ENCODE measurements at regions not wholly inside any gene's neighbourhood (a gene's known extent, or its start where the extent isn't known, plus 50 kb on each side); places are given as distances from the start of the nearest gene placed in this dataset.

DNA sequence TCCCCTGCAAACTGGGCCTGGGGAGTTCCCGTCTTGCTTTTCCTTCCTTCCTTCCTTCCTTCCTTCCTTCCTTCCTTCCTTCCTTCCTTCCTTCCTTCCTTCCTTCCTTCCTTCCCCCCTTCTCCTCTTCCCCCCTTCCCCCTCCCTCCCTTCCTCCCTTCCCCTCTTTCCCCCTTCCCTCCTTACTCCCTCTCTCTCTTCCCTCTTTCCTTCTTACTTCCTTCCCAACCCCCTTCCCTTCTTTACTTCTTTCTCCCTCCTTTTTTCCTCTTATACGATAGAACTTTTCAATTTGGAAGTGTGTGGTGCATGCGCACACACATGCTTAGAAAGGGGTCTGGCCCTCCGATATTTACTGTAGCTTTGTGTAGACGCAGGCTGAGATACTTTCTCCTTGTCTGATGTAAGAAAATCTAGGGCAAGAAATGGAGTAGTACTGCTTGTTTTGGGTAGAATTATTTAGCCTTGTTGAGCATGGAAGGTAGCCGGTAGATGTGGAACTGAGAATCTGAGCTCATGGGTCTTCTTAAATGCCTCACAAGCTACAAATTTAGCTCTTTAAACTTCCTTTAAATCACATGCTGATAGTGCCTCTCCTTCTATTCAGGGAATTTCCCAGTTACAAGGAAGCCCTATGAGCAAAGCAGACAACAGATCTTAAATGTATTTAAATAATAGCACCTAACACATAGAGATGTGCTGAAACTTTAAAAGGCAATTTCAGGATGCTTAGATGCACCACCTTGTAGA lies 189.6 kb downstream of the GPAT3 start:
- no peak for ATAC-seq
- intact Hi-C loops (cut with DNase I), result no loop called here
- DNase-seq, result no peak

DNA sequence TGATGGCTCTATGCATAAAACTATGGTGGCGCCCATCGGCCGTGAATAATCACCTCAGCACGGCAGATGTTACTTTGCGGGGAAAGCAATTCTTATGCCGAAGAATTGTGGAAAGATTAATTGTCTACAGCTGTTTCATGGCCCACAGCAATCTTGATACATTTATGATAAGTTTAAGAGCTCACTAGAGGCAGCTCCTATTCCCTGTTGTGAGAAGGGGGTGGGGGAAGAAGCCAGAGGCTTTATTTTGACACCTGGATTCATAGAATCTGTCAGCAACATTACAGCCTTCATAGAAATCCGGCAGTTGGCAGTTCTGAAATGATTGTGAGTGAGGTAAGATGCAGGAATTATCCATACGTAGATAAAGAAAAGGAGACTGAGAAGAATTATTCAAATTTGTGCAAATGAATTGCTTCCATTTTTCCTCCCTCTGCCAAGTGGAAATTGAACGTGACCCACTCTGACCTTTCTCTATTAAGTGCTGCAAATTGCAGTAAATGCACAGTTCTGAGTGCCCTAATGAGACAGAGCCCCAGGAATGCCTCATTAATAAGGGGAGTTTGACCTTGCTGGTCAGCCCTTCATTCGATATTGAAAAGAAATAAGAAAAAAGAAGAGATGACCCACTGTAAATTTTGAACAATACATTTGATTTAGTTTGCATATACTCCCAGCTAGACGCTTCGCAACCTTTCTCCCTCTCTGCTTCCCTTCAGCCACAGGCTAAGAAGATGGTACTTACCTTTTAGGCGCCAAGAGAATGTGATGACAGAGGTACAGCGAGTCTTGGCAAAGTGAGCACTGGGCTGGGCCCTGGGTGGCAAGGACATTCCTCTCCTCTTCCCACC lies 188.8 kb downstream of the GPAT3 start:
- DNase-seq, result no peak
- intact Hi-C loops (cut with DNase I), result no loop called here
- ATAC-seq, result no peak

DNA sequence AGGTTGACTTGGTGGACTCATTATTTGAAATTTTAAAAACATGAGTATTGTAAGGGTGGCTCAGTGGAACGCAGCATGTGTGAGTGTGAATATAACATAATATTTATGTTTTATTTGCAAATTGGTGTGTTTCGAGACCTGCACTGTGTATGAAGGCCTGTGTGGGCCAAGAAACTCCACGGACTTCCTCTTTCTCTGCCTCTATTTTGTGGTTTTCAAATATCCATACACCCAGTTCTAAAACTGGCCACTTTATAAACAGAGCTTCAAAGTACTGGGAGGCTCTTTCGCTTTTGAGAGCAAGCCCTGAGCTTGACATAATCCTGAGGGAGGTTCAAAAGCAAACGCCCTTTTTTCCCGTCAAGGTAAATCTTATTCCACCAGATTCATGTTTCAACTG lies 187.7 kb downstream of the GPAT3 start:
- DNase-seq (no peak), ATAC-seq (no peak)
- intact Hi-C loops (cut with DNase I), result no loop called here

GRCh38 chr4:83722730-83723269 lies 186.9 kb downstream of the GPAT3 start:
- ATAC-seq (no peak), DNase-seq (no peak)
- intact Hi-C loops (cut with DNase I), result no loop called here

DNA sequence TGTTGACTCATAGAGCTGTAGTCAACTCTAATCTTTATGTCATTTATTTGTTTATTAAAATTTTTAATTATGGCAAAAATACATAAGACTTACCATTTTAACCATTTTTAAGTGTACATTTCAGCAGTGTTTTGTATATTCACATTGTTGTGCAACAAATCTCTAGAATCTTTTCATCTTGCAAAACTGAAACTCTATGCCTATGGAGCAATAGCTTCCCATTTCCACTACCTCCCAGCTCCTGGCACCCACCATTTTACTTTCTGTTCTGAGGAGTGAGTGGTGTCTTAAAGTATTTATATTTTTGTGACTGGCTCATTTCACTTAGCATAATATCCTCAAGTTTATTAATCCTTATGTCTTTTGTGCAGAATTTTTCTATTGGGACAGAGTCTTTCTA lies 181.0 kb downstream of the GPAT3 start:
- intact Hi-C loops (cut with DNase I), result no loop called here
- ATAC-seq (no peak), DNase-seq (no peak)

GRCh38 chr4:83712890-83713289 lies 177.0 kb downstream of the GPAT3 start:
- no peak for ATAC-seq
- intact Hi-C loops (cut with DNase I), result no loop called here
- DNase-seq, result no peak

GRCh38 chr4:83709627-83710026 lies 173.7 kb downstream of the GPAT3 start:
- intact Hi-C loops (cut with DNase I), result no loop called here
- ATAC-seq (no peak), DNase-seq (no peak)

GRCh38 chr4:83708500-83709175 lies 172.7 kb downstream of the GPAT3 start:
- DNase-seq, result no peak
- intact Hi-C loops (cut with DNase I), result no loop called here
- no peak for ATAC-seq

- DNase-seq (no peak), ATAC-seq (no peak)
- intact Hi-C loops (cut with DNase I), result no loop called here
Observed at GRCh38 chr4:83704786-83705185, 168.9 kb downstream of the GPAT3 start.

GRCh38 chr4:83703752-83704151 lies 167.8 kb downstream of the GPAT3 start:
- intact Hi-C loops (cut with DNase I), result no loop called here
- DNase-seq (no peak), ATAC-seq (no peak)

DNA sequence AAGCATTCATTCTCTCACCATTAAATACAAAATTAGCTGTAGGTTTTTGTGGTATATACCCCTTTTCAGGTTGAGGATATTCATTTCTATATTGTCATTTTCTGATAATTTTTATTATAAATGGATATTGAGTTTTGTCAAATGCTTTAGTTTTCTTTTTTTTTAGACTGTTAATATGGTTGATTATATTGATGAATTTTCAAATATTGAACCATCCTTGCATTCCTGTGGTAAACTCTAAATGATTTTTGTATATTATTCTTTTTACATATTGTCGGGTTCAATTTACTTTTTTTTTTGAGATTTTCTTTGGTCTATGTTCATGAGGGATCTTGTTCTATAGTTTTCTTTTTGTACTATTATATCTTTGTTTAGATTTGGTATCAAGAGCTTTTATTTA lies 165.1 kb downstream of the GPAT3 start:
- DNase-seq (no peak), ATAC-seq (no peak)
- intact Hi-C loops (cut with DNase I), result no loop called here

DNA sequence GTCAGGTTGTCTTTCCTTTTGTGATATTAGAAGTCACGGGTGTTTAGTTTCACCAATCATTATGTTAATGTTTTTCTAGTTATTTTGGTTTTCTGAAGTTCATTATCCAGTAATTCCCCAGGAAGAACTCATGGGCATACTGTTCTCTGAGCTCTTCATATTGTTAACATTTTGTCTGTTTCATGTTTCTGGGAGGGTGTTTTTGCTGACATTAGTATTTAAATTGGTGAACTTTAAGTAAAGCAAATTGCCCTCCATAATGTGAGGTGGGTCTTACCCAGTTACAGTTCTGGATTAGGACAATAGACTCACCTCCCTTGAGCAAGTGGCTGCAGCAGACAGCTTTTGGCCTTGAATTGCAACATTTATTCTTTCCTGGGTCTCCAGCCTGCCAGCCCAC lies 163.4 kb downstream of the GPAT3 start:
- DNase-seq (no peak), ATAC-seq (no peak)
- intact Hi-C loops (cut with DNase I), result no loop called here

DNA sequence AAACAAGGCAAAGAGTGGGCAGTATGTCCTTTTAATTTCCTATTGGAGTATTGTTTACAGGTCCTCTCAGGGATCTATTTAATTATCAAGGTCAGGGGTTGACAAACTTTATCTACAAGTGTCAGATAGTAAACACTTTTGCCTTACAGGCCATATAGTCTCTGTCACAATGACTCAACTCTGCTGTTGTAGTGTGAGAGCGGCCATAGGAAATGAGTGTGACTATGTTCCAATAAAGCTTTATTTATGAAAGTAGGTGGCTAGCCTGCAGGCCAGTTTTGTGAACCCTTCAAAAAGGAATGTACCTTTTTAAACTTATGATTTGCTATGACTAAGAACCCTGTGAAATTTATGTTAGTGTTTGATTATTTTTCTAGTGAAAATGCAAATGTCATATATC lies 156.1 kb downstream of the GPAT3 start:
- no peak for ATAC-seq
- intact Hi-C loops (cut with DNase I), result no loop called here
- no peak for DNase-seq

GRCh38 chr4:83686166-83686565 lies 150.3 kb downstream of the GPAT3 start:
- intact Hi-C loops (cut with DNase I), result no loop called here
- no peak for ATAC-seq
- no peak for DNase-seq

DNA sequence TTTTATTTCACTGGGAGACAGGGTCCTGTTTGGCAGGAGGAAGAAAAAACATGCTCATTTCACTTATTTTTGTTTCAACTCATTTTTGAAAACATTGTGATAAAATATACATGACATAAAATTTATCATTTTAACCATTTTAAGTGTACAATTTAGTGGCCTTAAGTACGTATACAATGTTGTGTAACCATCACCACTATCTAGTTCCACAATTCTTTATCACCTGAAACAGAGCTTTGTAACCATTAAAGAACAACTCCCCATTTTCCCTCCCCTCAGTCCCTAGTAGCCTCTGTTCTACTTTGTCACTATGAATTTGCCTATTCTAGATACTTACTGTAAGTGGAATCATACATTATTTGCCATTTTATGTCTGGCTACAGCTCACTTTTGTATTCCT lies 143.8 kb downstream of the GPAT3 start:
- DNase-seq (no peak), ATAC-seq (no peak)
- intact Hi-C loops (cut with DNase I), result no loop called here

GRCh38 chr4:83679254-83679653 lies 143.3 kb downstream of the GPAT3 start:
- no peak for ATAC-seq
- DNase-seq, result no peak
- intact Hi-C loops (cut with DNase I), result no loop called here

GRCh38 chr4:83677656-83678055 lies 141.7 kb downstream of the GPAT3 start:
- ATAC-seq, result no peak
- no peak for DNase-seq
- intact Hi-C loops (cut with DNase I), result no loop called here

DNA sequence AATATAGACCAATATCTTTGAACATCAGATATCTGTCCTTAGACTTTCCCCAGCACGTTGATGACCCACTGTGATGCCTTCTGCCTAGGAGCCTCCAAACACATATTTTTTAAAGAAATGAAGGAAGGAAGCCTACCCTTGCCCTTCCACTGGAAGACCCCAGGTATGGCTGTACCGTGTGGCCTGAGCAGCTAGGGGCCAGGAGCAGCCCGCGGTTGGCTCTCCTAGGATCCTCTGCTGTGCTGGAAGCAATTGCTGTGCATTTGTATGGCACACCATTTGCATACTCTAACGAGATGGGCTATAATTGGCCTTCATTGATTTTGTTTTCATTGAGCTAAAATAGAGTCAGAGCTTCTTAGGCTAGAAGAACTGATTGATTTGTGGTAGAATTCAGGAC lies 128.8 kb downstream of the GPAT3 start:
- intact Hi-C loops (cut with DNase I), result no loop called here
- no peak for ATAC-seq
- DNase-seq, result no peak

DNA sequence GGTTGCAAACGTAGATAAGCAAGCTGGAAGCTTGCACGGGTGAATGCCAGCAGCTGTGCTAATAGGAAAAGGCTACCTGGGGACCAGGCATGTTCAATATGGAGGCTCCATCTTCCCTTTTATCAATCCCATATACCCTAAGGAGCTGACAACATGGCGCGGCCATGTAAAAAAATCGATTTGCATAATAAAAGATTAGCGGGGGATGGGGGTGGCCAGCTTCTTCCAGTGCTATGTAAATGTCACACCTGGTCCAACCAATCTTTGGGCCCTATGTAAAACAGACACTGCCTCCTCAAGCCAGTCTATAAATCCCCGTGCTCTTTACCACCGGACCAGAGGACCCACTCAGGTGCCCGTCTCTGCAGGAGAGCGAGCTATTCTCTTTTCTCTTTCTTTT lies 128.2 kb downstream of the GPAT3 start:
- ATAC-seq (no peak), DNase-seq (no peak)
- intact Hi-C loops (cut with DNase I), result no loop called here

DNA sequence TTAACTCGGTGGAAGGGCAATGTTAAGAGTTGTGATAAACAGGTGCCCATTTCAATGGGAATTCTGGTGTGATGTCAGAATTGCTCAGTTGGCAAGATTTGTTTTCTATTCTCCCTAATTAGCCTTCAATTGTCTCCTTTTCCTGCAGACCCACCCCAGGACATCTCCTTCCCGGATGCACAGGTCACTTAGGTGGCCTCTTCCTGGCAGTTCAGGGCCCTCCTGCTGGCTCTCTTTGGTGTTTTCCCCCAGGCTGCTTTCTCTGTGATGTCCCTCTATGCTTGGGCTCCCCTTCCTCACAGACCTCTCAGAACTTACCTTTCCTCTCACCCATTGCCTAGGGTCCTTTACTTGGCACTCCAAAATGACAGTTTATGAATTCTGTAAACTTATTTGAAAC lies 126.3 kb downstream of the GPAT3 start:
- ATAC-seq (no peak), DNase-seq (no peak)
- intact Hi-C loops (cut with DNase I), result no loop called here
